ENCODE measurements at regions not wholly inside any gene's neighbourhood (a gene's known extent, or its start where the extent isn't known, plus 50 kb on each side); places are given as distances from the start of the nearest gene placed in this dataset.
"Not testable (repeated sequence)": the region's sequence is repeated elsewhere in the genome, so short reads cannot be mapped to it uniquely, and the experiment has no call there.

DNA sequence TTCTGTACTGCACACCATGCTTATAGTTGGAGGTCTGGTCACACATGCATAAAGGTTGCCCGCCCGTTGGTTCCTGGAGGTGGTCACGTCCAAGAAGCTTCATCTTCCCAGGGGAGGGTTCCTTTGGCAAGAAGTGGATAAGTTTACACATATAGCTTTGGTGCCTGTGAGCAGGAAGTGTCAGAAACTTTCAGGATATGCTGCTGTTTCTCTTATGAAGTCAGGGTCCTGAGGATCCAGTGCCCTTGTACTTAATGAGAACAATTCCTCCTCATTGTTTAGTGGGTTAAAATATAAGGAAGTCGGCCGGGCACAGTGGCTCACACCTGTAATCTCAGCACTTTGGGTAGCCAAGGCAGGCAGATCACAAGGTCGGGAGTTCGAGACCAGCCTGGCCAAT lies 115.5 kb upstream of the DUSP22 start:
- TF ChIP-seq RAD21 (conservative IDR thresholded peaks at IDR 0.05) (no peak), POLR2AphosphoS5 (IDR thresholded peaks at IDR 0.05) (no peak), EP300 (conservative IDR thresholded peaks at IDR 0.05; ENCODE audit: poor library complexity, severe bottlenecking) (no peak), REST (IDR thresholded peaks at IDR 0.05; ENCODE audit: borderline replicate concordance) (no peak), MXI1 (conservative IDR thresholded peaks at IDR 0.05; ENCODE audit: poor library complexity, severe bottlenecking) (no peak), EZH2 (IDR thresholded peaks at IDR 0.05; ENCODE audit: borderline replicate concordance, insufficient read depth, low read length, poor library complexity, severe bottlenecking) (no peak), SMC3 (conservative IDR thresholded peaks at IDR 0.05; ENCODE audit: poor library complexity) (no peak), TAF1 (IDR thresholded peaks at IDR 0.05; ENCODE audit: low read depth) (no peak)
- TF ChIP-seq, protein P1, sequence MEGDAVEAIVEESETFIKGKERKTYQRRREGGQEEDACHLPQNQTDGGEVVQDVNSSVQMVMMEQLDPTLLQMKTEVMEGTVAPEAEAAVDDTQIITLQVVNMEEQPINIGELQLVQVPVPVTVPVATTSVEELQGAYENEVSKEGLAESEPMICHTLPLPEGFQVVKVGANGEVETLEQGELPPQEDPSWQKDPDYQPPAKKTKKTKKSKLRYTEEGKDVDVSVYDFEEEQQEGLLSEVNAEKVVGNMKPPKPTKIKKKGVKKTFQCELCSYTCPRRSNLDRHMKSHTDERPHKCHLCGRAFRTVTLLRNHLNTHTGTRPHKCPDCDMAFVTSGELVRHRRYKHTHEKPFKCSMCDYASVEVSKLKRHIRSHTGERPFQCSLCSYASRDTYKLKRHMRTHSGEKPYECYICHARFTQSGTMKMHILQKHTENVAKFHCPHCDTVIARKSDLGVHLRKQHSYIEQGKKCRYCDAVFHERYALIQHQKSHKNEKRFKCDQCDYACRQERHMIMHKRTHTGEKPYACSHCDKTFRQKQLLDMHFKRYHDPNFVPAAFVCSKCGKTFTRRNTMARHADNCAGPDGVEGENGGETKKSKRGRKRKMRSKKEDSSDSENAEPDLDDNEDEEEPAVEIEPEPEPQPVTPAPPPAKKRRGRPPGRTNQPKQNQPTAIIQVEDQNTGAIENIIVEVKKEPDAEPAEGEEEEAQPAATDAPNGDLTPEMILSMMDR (IDR thresholded peaks at IDR 0.05; ENCODE audit: poor library complexity, severe bottlenecking) = no peak
- Histone ChIP-seq H3K4me2 (ENCODE audit: low read length) (no peak overlapping the region), H3K27ac (ENCODE audit: low read length) (no peak overlapping the region), H3F3A (ENCODE audit: insufficient read depth, low read length, poor library complexity, severe bottlenecking) (no peaks in the 10 kb centered on the region), H3K27me3 (ENCODE audit: insufficient read depth, low read depth, low read length) (no peaks in the 10 kb centered on the region), H3K4me3 (ENCODE audit: low read length) (no peak overlapping the region), H2AFZ (ENCODE audit: low read depth, low read length) (no peak overlapping the region), H3K79me2 (replicated peaks; ENCODE audit: insufficient read depth, low read length) (no peaks in the 10 kb centered on the region), H3K36me3 (ENCODE audit: insufficient read depth, low read length) (no peaks in the 10 kb centered on the region), H3K9ac (ENCODE audit: low read length) (no peak overlapping the region), H3K9me3 (ENCODE audit: low read length) (no peaks in the 10 kb centered on the region), H3K9me2 (ENCODE audit: insufficient read depth, low read length) (no peaks in the 10 kb centered on the region), H4K20me1 (ENCODE audit: insufficient read depth) (no peaks in the 10 kb centered on the region)

DNA sequence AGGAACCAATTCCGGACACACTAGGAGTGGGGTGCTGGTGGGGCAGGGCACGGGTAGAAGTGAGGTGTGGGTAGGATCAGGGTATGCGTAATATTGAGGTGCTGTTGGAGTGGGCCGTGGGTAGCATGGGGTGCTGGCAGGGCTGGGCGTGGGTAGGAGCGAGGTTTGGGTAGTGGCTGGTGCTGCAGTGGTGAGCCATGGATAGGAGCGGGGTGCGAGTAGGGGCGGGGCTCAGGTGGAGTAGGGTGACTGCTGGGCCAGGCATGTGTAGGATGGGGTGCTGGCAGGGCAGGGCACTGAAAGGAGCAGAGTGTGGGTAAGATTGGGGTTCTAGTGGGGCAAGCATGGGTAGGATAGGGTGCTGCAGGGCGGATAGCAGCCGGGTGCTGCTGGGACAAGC lies 114.2 kb upstream of the DUSP22 start:
- H3K4me2 ChIP-seq (ENCODE audit: low read length) = no peak overlapping the region
- no peaks in the 10 kb centered on the region for H3K79me2 ChIP-seq (replicated peaks; ENCODE audit: insufficient read depth, low read length)
- H3K9me3 ChIP-seq (ENCODE audit: low read length) = no peaks in the 10 kb centered on the region
- H3K4me3 ChIP-seq (ENCODE audit: low read length) = no peak overlapping the region
- no peaks in the 10 kb centered on the region for H3K9me2 ChIP-seq (ENCODE audit: insufficient read depth, low read length)
- no peaks in the 10 kb centered on the region for H3F3A ChIP-seq (ENCODE audit: insufficient read depth, low read length, poor library complexity, severe bottlenecking)
- no peaks in the 10 kb centered on the region for H3K27me3 ChIP-seq (ENCODE audit: insufficient read depth, low read depth, low read length)
- no peak overlapping the region for H2AFZ ChIP-seq (ENCODE audit: low read depth, low read length)
- no peak overlapping the region for H3K27ac ChIP-seq (ENCODE audit: low read length)
- H3K9ac ChIP-seq (ENCODE audit: low read length) = no peak overlapping the region
- no peaks in the 10 kb centered on the region for H4K20me1 ChIP-seq (ENCODE audit: insufficient read depth)
- no peaks in the 10 kb centered on the region for H3K36me3 ChIP-seq (ENCODE audit: insufficient read depth, low read length)
- TF ChIP-seq REST (IDR thresholded peaks at IDR 0.05; ENCODE audit: borderline replicate concordance) = no peak
- no peak for TF ChIP-seq MXI1 (conservative IDR thresholded peaks at IDR 0.05; ENCODE audit: poor library complexity, severe bottlenecking)
- TF ChIP-seq EZH2 (IDR thresholded peaks at IDR 0.05; ENCODE audit: borderline replicate concordance, insufficient read depth, low read length, poor library complexity, severe bottlenecking) = no peak

- H3K27me3 ChIP-seq (ENCODE audit: insufficient read depth, low read depth, low read length); H3K27ac ChIP-seq (ENCODE audit: low read length); H4K20me1 ChIP-seq (ENCODE audit: insufficient read depth); H3K4me3 ChIP-seq (ENCODE audit: low read length); H3K9ac ChIP-seq (ENCODE audit: low read length); H2AFZ ChIP-seq (ENCODE audit: low read depth, low read length); H3F3A ChIP-seq (ENCODE audit: insufficient read depth, low read length, poor library complexity, severe bottlenecking); H3K9me3 ChIP-seq (ENCODE audit: low read length); H3K9me2 ChIP-seq (ENCODE audit: insufficient read depth, low read length); H3K79me2 ChIP-seq (replicated peaks; ENCODE audit: insufficient read depth, low read length); H3K4me2 ChIP-seq (ENCODE audit: low read length); H3K36me3 ChIP-seq (ENCODE audit: insufficient read depth, low read length): not testable (repeated sequence)
These were observed 113.4 kb upstream of the DUSP22 start for GRCh38 chr6:178929-179328.

Measured in neural cell (in vitro differentiated cells).